Parathyroid adenoma (tissue), 2 donors: ENCODE measurements at regions not wholly inside any gene's neighbourhood (a gene's known extent, or its start where the extent isn't known, plus 50 kb on each side); places are given as distances from the start of the nearest gene placed in this dataset.
A peak's percentile ranks its signal among the peaks of the same experiment; 100 is the strongest.

Experiments
- H2AFZ ChIP-seq: fragments of 300-600 bp; sonication (generic); one replicate; pipeline ENCODE4 v1.7.0; 2017; ENCODE audit warnings: antibody characterized with exemption, mild to moderate bottlenecking
- H3K27ac ChIP-seq: fragments of 300-600 bp; sonication (generic); one replicate; pipeline ENCODE4 v1.7.0; 2017
- H3K27me3 ChIP-seq: fragments of 300-600 bp; sonication (generic); one replicate; pipeline ENCODE4 v1.7.0; 2017; ENCODE audit warnings: low read length; ENCODE audit not compliant: control insufficient read depth, insufficient read depth
- H3K36me3 ChIP-seq: fragments of 300-600 bp; sonication (generic); one replicate; pipeline ENCODE4 v1.7.0; 2017; ENCODE audit warnings: low read length; ENCODE audit not compliant: control insufficient read depth, insufficient read depth
- H3K4me1 ChIP-seq: fragments of 300-600 bp; sonication (generic); one replicate; pipeline ENCODE4 v1.7.0; 2017; ENCODE audit warnings: control low read depth
- H3K4me2 ChIP-seq: fragments of 300-600 bp; sonication (generic); one replicate; pipeline ENCODE4 v1.7.0; 2017; ENCODE audit warnings: low read length
- H3K4me3 ChIP-seq: fragments of 300-600 bp; sonication (generic); one replicate; pipeline ENCODE4 v1.7.0; 2017; ENCODE audit warnings: low read depth, low read length
- H3K79me2 ChIP-seq: fragments of 300-600 bp; sonication (generic); one replicate; pipeline ENCODE4 v1.7.0; 2017; ENCODE audit warnings: control low read depth
- H3K9ac ChIP-seq: fragments of 300-600 bp; sonication (generic); one replicate; pipeline ENCODE4 v1.7.0; 2017; ENCODE audit warnings: mild to moderate bottlenecking
- H3K9me3 ChIP-seq: fragments of 300-600 bp; sonication (generic); one replicate; pipeline ENCODE4 v1.7.0; 2017; ENCODE audit warnings: low read length; ENCODE audit not compliant: control insufficient read depth
- CTCF ChIP-seq: fragments of 300-600 bp; sonication (generic); IDR thresholded peaks from one replicate; pipeline ENCODE4 v1.7.0; 2017; ENCODE audit warnings: antibody characterized with exemption, mild to moderate bottlenecking
- donor health status: primary hyperparathyroidism.

GRCh38 chr2:134019871-134020270, 234.0 kb upstream of the MGAT5 start:
- no peak overlapping the region for H3K4me2 ChIP-seq
- TF ChIP-seq CTCF, result no peak

GRCh38 chr2:134020608-134021007, 233.3 kb upstream of the MGAT5 start:
- Histone ChIP-seq H3K27ac (no peak overlapping the region), H2AFZ (no peak overlapping the region), H3K9ac (no peak overlapping the region), H3K36me3 (no peaks in the 10 kb centered on the region), H3K4me2 (no peak overlapping the region), H3K4me3 (no peak overlapping the region), H3K9me3 (no peaks in the 10 kb centered on the region), H3K79me2 (no peaks in the 10 kb centered on the region), H3K4me1 (no peaks in the 10 kb centered on the region), H3K27me3 (no peaks in the 10 kb centered on the region)
- no peak for TF ChIP-seq CTCF

More at GRCh38 chr2:134019871-134020270, 234.0 kb upstream of the MGAT5 start:
- Histone ChIP-seq H3K9ac (no peak overlapping the region), H3K27me3 (no peaks in the 10 kb centered on the region), H3K9me3 (no peaks in the 10 kb centered on the region), H3K27ac (no peak overlapping the region), H3K79me2 (no peaks in the 10 kb centered on the region), H3K4me1 (no peaks in the 10 kb centered on the region), H3K4me3 (no peak overlapping the region), H2AFZ (no peak overlapping the region), H3K36me3 (no peaks in the 10 kb centered on the region)

- Histone ChIP-seq H3K4me1 (no peaks in the 10 kb centered on the region), H3K79me2 (no peaks in the 10 kb centered on the region), H3K27ac (no peak overlapping the region), H3K36me3 (no peaks in the 10 kb centered on the region), H2AFZ (no peak overlapping the region), H3K9me3 (no peaks in the 10 kb centered on the region), H3K4me3 (no peak overlapping the region), H3K4me2 (no peak overlapping the region), H3K27me3 (no peaks in the 10 kb centered on the region), H3K9ac (no peak overlapping the region)
- no peak for TF ChIP-seq CTCF
Observed at GRCh38 chr2:134021830-134022524, 231.9 kb upstream of the MGAT5 start.

- Histone ChIP-seq H3K79me2 (no peaks in the 10 kb centered on the region), H2AFZ (no peak overlapping the region), H3K27me3 (no peaks in the 10 kb centered on the region), H3K4me1 (no peaks in the 10 kb centered on the region), H3K36me3 (no peaks in the 10 kb centered on the region), H3K9ac (no peak overlapping the region), H3K27ac (no peak overlapping the region), H3K4me3 (no peak overlapping the region), H3K4me2 (no peak overlapping the region), H3K9me3 (no peaks in the 10 kb centered on the region)
- TF ChIP-seq CTCF, result no peak
Observed at GRCh38 chr2:134023854-134024253, 230.0 kb upstream of the MGAT5 start.

GRCh38 chr2:134027980-134028379, 225.9 kb upstream of the MGAT5 start:
- no peaks in the 10 kb centered on the region for H3K27me3 ChIP-seq
- no peak overlapping the region for H3K4me2 ChIP-seq
- no peaks in the 10 kb centered on the region for H3K9me3 ChIP-seq
- H3K36me3 ChIP-seq, result no peaks in the 10 kb centered on the region
- no peaks in the 10 kb centered on the region for H3K4me1 ChIP-seq
- H3K9ac ChIP-seq, result no peak overlapping the region
- H3K27ac ChIP-seq, result no peak overlapping the region
- peak overlapping the region; percentile 41 for H2AFZ ChIP-seq
- no peak overlapping the region for H3K4me3 ChIP-seq
- no peak for TF ChIP-seq CTCF
- no peaks in the 10 kb centered on the region for H3K79me2 ChIP-seq
